SH-SY5Y (cell line): ENCODE measurements at regions not wholly inside any gene's neighbourhood (a gene's known extent, or its start where the extent isn't known, plus 50 kb on each side); places are given as distances from the start of the nearest gene placed in this dataset.

ENCODE experiments used
- GATA2 ChIP-seq: IDR thresholded peaks from 2 replicates; pipeline ENCODE4 v1.6.1; 2011; ENCODE audit warnings: mild to moderate bottlenecking, low read depth, low read length
- GATA3 ChIP-seq: IDR thresholded peaks from 2 replicates; pipeline ENCODE4 v1.6.1; 2011; ENCODE audit warnings: low read depth, mild to moderate bottlenecking, low read length, moderate library complexity

GRCh38 chr2:134083548-134083947, 170.3 kb upstream of the MGAT5 start:
- TF ChIP-seq GATA2: no peak
- TF ChIP-seq GATA3: no peak
